SH-SY5Y (cell line): ENCODE measurements at regions not wholly inside any gene's neighbourhood (a gene's known extent, or its start where the extent isn't known, plus 50 kb on each side); places are given as distances from the start of the nearest gene placed in this dataset.

Source experiments
- GATA2 ChIP-seq: IDR thresholded peaks from 2 replicates; pipeline ENCODE4 v1.6.1; 2011; ENCODE audit warnings: mild to moderate bottlenecking, low read depth, low read length
- GATA3 ChIP-seq: IDR thresholded peaks from 2 replicates; pipeline ENCODE4 v1.6.1; 2011; ENCODE audit warnings: low read depth, mild to moderate bottlenecking, low read length, moderate library complexity

GRCh38 chr1:38420666-38421065, 374.1 kb upstream of the POU3F1 start:
- TF ChIP-seq GATA3 (no peak), GATA2 (no peak)
